ENCODE measurements at regions not wholly inside any gene's neighbourhood (a gene's known extent, or its start where the extent isn't known, plus 50 kb on each side); places are given as distances from the start of the nearest gene placed in this dataset.

DNA sequence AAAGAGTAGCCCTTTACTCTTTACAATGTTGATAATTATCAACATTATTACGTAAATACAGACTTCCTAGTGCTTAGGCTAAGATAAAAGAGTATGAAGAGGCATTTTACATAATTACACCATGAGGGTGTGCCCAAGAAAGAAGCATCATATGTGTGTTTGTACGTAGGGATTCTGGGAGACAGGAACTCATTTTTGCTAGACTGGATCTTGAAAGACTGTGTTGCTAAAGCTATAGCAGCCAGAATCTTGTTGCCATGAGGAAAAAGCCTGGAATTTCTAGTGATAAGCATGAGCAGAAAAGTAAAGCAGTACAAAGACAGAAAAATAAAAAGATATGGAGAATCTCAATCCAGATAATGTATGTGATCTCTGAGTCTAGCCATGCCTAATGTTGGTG, 72.1 kb downstream of the JRKL start:
- Histone ChIP-seq H3K9me1 (ENCODE audit: control insufficient read depth, extremely low read depth, insufficient read depth, low read length) (no peaks in the 10 kb centered on the region), H3K79me2 (ENCODE audit: control insufficient read depth, insufficient read depth, low read length) (no peaks in the 10 kb centered on the region), H3K27me3 (ENCODE audit: control insufficient read depth, extremely low read depth, insufficient read depth, low read length) (no peaks in the 10 kb centered on the region), H3K9ac (ENCODE audit: control insufficient read depth, extremely low read depth, insufficient read depth, low read length) (no peak overlapping the region), H3K9me3 (ENCODE audit: control insufficient read depth, low read depth, low read length) (no peaks in the 10 kb centered on the region), H4K20me1 (ENCODE audit: control insufficient read depth, extremely low read depth, insufficient read depth, low read length) (no peaks in the 10 kb centered on the region), H3K4me2 (ENCODE audit: control insufficient read depth, extremely low read depth, insufficient read depth, low read depth, low read length) (no peak overlapping the region), H3K36me3 (ENCODE audit: control insufficient read depth in 2 of 2, extremely low read depth in 1 of 2, insufficient read depth in 2 of 2, low read length in 2 of 2) (no peaks in the 10 kb centered on the region), H2AFZ (ENCODE audit: control insufficient read depth, low read length) (no peak overlapping the region), H3K4me1 (ENCODE audit: control insufficient read depth, extremely low read depth, insufficient read depth, low read length) (no peaks in the 10 kb centered on the region), H3K4me3 (ENCODE audit: control insufficient read depth in 2 of 3, extremely low read depth in 1 of 3, insufficient read depth in 2 of 3, low read depth in 1 of 3, low read length in 3 of 3) (no peak overlapping the region), H3K27ac (ENCODE audit: control insufficient read depth, insufficient read depth, low read length) (no peak overlapping the region)
- dilution Hi-C loops (cut with MboI; ENCODE audit: extremely low pct_ligation_motif_present, low sequenced_read_pairs) = no loop called here
- DNase-seq (ENCODE audit: low read depth, low spot score) (no peak), FAIRE-seq (no peak)
- TF ChIP-seq, protein P1, sequence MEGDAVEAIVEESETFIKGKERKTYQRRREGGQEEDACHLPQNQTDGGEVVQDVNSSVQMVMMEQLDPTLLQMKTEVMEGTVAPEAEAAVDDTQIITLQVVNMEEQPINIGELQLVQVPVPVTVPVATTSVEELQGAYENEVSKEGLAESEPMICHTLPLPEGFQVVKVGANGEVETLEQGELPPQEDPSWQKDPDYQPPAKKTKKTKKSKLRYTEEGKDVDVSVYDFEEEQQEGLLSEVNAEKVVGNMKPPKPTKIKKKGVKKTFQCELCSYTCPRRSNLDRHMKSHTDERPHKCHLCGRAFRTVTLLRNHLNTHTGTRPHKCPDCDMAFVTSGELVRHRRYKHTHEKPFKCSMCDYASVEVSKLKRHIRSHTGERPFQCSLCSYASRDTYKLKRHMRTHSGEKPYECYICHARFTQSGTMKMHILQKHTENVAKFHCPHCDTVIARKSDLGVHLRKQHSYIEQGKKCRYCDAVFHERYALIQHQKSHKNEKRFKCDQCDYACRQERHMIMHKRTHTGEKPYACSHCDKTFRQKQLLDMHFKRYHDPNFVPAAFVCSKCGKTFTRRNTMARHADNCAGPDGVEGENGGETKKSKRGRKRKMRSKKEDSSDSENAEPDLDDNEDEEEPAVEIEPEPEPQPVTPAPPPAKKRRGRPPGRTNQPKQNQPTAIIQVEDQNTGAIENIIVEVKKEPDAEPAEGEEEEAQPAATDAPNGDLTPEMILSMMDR (optimal IDR thresholded peaks at IDR 0.05 in 1 of 3, IDR thresholded peaks at IDR 0.05 in 1 of 3, conservative IDR thresholded peaks at IDR 0.05 in 1 of 3; ENCODE audit: extremely low read depth in 1 of 3, insufficient read depth in 2 of 3, low read length in 3 of 3) = no peak
- no peak for TF ChIP-seq EZH2 (IDR thresholded peaks at IDR 0.05; ENCODE audit: low read length)

DNA sequence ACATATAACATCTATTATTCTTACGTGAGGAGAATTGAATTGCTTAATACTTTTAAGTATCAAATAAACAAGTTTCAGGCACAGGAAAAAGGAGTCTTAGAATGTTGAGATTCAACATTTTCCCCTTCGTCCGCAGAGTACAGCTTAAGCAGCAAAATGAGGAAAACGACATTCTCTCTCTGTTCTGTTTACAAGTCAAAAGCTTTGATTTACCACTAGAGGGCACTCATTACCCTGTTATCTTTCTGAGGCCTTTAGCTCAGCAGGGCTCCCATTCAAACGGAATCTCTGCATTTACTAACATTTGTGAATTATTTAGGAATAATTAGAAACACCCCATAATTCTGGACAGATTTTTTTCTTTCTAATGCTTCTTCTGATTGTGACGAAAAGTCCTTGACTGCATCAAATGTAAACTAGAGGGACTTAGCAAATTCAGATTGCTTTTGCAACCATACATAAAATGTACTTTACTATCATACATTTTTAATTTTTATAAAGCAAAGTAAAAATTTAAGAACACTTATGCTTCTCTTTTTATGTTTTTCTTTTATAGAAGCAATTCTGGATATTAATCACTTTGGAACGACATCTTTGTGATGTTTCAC, 75.0 kb downstream of the JRKL start:
- no peaks in the 10 kb centered on the region for H3K79me2 ChIP-seq (ENCODE audit: control insufficient read depth, insufficient read depth, low read length)
- no peak for TF ChIP-seq EZH2 (IDR thresholded peaks at IDR 0.05; ENCODE audit: low read length)
- TF ChIP-seq, protein P1 (optimal IDR thresholded peaks at IDR 0.05 in 1 of 3, IDR thresholded peaks at IDR 0.05 in 1 of 3, conservative IDR thresholded peaks at IDR 0.05 in 1 of 3; ENCODE audit: extremely low read depth in 1 of 3, insufficient read depth in 2 of 3, low read length in 3 of 3) = peak; percentile 31 to 73 (median 52)
- FAIRE-seq = peak; percentile 84
- H3K9me3 ChIP-seq (ENCODE audit: control insufficient read depth, low read depth, low read length) = no peaks in the 10 kb centered on the region
- no peaks in the 10 kb centered on the region for H4K20me1 ChIP-seq (ENCODE audit: control insufficient read depth, extremely low read depth, insufficient read depth, low read length)
- H3K27ac ChIP-seq (ENCODE audit: control insufficient read depth, insufficient read depth, low read length) = no peak overlapping the region
- no peaks in the 10 kb centered on the region for H3K27me3 ChIP-seq (ENCODE audit: control insufficient read depth, extremely low read depth, insufficient read depth, low read length)
- no peaks in the 10 kb centered on the region for H3K36me3 ChIP-seq (ENCODE audit: control insufficient read depth in 2 of 2, extremely low read depth in 1 of 2, insufficient read depth in 2 of 2, low read length in 2 of 2)
- no peak overlapping the region for H3K9ac ChIP-seq (ENCODE audit: control insufficient read depth, extremely low read depth, insufficient read depth, low read length)
- no peak overlapping the region for H2AFZ ChIP-seq (ENCODE audit: control insufficient read depth, low read length)
- no peak overlapping the region for H3K4me3 ChIP-seq (ENCODE audit: control insufficient read depth in 2 of 3, extremely low read depth in 1 of 3, insufficient read depth in 2 of 3, low read depth in 1 of 3, low read length in 3 of 3)
- DNase-seq (ENCODE audit: low read depth, low spot score) = peak; percentile 38
- dilution Hi-C loops (cut with MboI; ENCODE audit: extremely low pct_ligation_motif_present, low sequenced_read_pairs) = no loop called here
- no peaks in the 10 kb centered on the region for H3K9me1 ChIP-seq (ENCODE audit: control insufficient read depth, extremely low read depth, insufficient read depth, low read length)
- peak overlapping the region; percentile 3 for H3K4me2 ChIP-seq (ENCODE audit: control insufficient read depth, extremely low read depth, insufficient read depth, low read depth, low read length)
- no peaks in the 10 kb centered on the region for H3K4me1 ChIP-seq (ENCODE audit: control insufficient read depth, extremely low read depth, insufficient read depth, low read length)
